ENCODE measurements at regions not wholly inside any gene's neighbourhood (a gene's known extent, or its start where the extent isn't known, plus 50 kb on each side); places are given as distances from the start of the nearest gene placed in this dataset.

DNA sequence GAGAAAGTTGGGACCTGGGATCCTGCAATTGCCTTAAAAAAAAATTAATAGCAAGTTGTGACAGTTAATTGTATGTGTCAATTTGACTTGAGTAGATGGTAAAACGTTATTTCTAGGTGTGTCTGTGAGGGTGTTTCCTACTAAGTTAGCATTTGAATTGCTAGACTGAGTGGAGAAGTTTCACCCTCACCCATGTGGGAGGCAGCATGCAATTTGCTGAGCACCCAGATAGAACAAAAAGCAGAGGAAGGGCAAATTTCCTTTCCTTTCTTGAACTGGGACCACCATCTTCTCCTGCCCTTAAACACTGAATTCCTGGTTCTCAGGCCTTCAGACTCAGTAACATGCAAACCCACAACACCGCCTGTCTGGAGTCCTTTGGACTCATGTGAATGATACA lies 455.7 kb downstream of the GALR1 start:
- no TSS peak for BruUV-seq (replicated peaks)
- intact Hi-C loops (cut with micrococcal nuclease; ENCODE audit: unreplicated experiment) = no loop called here
- Histone ChIP-seq H3K79me2 (ENCODE audit: insufficient read depth, low read depth, low read length) (no peaks in the 10 kb centered on the region), H2AFZ (ENCODE audit: low read length) (no peak overlapping the region), H3K4me1 (ENCODE audit: insufficient read depth, low read length, poor library complexity, severe bottlenecking) (no peaks in the 10 kb centered on the region), H3K36me3 (ENCODE audit: insufficient read depth, low read length) (no peaks in the 10 kb centered on the region), H3K9me2 (ENCODE audit: insufficient read depth, low read length) (no peaks in the 10 kb centered on the region), H3K4me2 (ENCODE audit: low read length) (no peak overlapping the region), H3K9me3 (ENCODE audit: low read length) (no peaks in the 10 kb centered on the region), H3K4me3 (ENCODE audit: low read depth, low read length, poor library complexity, severe bottlenecking) (no peak overlapping the region), H3K27ac (ENCODE audit: low read depth, low read length, poor library complexity, severe bottlenecking) (no peak overlapping the region), H4K20me1 (ENCODE audit: insufficient read depth, low read length) (no peaks in the 10 kb centered on the region)
- POLR2A ChIA-PET = interaction anchor here (0.6 kb wide), 1 partner anchor 24 kb away, joined by 3 read pairs; no protein-coding TSS in a partner anchor
- no peak for DNase-seq (ENCODE audit: low spot score)
- TF ChIP-seq, protein P1, sequence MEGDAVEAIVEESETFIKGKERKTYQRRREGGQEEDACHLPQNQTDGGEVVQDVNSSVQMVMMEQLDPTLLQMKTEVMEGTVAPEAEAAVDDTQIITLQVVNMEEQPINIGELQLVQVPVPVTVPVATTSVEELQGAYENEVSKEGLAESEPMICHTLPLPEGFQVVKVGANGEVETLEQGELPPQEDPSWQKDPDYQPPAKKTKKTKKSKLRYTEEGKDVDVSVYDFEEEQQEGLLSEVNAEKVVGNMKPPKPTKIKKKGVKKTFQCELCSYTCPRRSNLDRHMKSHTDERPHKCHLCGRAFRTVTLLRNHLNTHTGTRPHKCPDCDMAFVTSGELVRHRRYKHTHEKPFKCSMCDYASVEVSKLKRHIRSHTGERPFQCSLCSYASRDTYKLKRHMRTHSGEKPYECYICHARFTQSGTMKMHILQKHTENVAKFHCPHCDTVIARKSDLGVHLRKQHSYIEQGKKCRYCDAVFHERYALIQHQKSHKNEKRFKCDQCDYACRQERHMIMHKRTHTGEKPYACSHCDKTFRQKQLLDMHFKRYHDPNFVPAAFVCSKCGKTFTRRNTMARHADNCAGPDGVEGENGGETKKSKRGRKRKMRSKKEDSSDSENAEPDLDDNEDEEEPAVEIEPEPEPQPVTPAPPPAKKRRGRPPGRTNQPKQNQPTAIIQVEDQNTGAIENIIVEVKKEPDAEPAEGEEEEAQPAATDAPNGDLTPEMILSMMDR (conservative IDR thresholded peaks at IDR 0.05; ENCODE audit: low read length) = no peak
- no peak for TF ChIP-seq EZH2phosphoT487 (IDR thresholded peaks at IDR 0.05; ENCODE audit: borderline replicate concordance, low read depth, low read length)
- CTCF ChIA-PET (ENCODE audit: unreplicated experiment) = no interaction called here

DNA sequence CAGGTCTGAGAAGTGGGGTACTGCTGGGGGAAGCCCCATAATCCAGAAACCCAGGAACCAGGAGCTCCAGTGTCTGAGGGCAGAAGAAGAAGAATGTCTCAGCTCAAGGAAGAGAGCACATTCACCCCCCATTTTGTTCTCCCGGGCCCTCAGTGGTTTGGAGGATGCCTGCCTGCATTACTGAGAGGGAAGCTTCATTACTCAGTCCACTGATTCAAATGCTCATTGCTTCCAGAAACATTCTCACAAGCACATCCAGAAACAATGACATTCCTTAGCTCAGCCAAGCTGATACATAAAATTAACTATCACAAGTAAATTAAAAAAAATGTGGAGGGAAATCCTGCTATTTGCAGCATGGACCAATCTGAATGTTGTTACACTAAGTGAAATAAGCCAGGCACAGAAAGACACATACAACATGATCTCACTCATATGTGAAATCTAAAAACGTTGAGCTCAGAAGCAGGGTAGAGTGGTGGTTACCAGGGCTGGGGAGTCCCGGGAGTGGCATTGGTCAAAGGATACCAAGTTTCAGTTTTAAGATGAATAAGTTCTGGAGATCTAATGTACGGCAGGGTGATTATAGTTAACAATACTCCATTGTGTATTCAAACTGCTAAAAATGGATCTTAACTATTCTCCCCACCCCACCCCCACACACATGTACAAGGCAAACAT lies 459.3 kb downstream of the GALR1 start:
- intact Hi-C loops (cut with micrococcal nuclease; ENCODE audit: unreplicated experiment) = no loop called here
- POLR2A ChIA-PET = interaction anchor here (0.6 kb wide), 1 partner anchor 142 kb away, joined by 4 read pairs; no protein-coding TSS in a partner anchor
- no TSS peak for BruUV-seq (replicated peaks)
- H3K79me2 ChIP-seq (ENCODE audit: insufficient read depth, low read depth, low read length) = no peaks in the 10 kb centered on the region
- TF ChIP-seq, protein P1 (conservative IDR thresholded peaks at IDR 0.05; ENCODE audit: low read length) = no peak
- no peak for TF ChIP-seq EZH2phosphoT487 (IDR thresholded peaks at IDR 0.05; ENCODE audit: borderline replicate concordance, low read depth, low read length)
- H4K20me1 ChIP-seq (ENCODE audit: insufficient read depth, low read length) = no peaks in the 10 kb centered on the region
- no peak for DNase-seq (ENCODE audit: low spot score)
- H3K27ac ChIP-seq (ENCODE audit: low read depth, low read length, poor library complexity, severe bottlenecking) = no peak overlapping the region
- no peaks in the 10 kb centered on the region for H3K36me3 ChIP-seq (ENCODE audit: insufficient read depth, low read length)
- no peak overlapping the region for H3K4me2 ChIP-seq (ENCODE audit: low read length)
- CTCF ChIA-PET (ENCODE audit: unreplicated experiment) = no interaction called here
- H3K4me3 ChIP-seq (ENCODE audit: low read depth, low read length, poor library complexity, severe bottlenecking) = no peak overlapping the region
- no peaks in the 10 kb centered on the region for H3K4me1 ChIP-seq (ENCODE audit: insufficient read depth, low read length, poor library complexity, severe bottlenecking)
- no peaks in the 10 kb centered on the region for H3K9me2 ChIP-seq (ENCODE audit: insufficient read depth, low read length)
- H2AFZ ChIP-seq (ENCODE audit: low read length) = no peak overlapping the region
- H3K9me3 ChIP-seq (ENCODE audit: low read length) = no peaks in the 10 kb centered on the region

DNA sequence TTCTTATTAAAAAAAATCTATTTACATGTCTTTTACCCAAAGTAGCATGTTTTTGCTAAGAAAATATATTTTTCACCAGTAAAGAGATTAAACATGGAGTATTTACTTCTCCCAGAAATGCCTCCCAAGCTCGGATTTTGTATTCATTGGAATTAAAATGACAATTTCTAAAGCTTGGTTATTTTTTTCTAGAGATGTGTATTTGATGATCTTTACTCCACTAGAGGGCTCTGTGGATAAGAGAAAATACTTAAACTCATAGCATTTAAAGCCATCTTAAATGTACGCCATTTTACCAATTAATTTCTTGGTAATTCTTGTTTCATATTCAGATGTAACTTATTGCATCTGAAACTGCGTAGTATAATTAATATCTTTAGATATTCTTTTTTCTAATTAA lies 461.4 kb downstream of the GALR1 start:
- Histone ChIP-seq H3K36me3 (ENCODE audit: insufficient read depth, low read length) (no peaks in the 10 kb centered on the region), H4K20me1 (ENCODE audit: insufficient read depth, low read length) (no peaks in the 10 kb centered on the region), H3K9me2 (ENCODE audit: insufficient read depth, low read length) (no peaks in the 10 kb centered on the region), H3K9me3 (ENCODE audit: low read length) (no peaks in the 10 kb centered on the region), H3K27ac (ENCODE audit: low read depth, low read length, poor library complexity, severe bottlenecking) (no peak overlapping the region), H2AFZ (ENCODE audit: low read length) (no peak overlapping the region), H3K4me1 (ENCODE audit: insufficient read depth, low read length, poor library complexity, severe bottlenecking) (no peaks in the 10 kb centered on the region), H3K4me2 (ENCODE audit: low read length) (no peak overlapping the region), H3K79me2 (ENCODE audit: insufficient read depth, low read depth, low read length) (no peaks in the 10 kb centered on the region), H3K4me3 (ENCODE audit: low read depth, low read length, poor library complexity, severe bottlenecking) (no peak overlapping the region)
- POLR2A ChIA-PET = no interaction called here
- intact Hi-C loops (cut with micrococcal nuclease; ENCODE audit: unreplicated experiment) = no loop called here
- TF ChIP-seq, protein P1 (conservative IDR thresholded peaks at IDR 0.05; ENCODE audit: low read length) = peak; percentile 66
- no peak for TF ChIP-seq EZH2phosphoT487 (IDR thresholded peaks at IDR 0.05; ENCODE audit: borderline replicate concordance, low read depth, low read length)
- CTCF ChIA-PET (ENCODE audit: unreplicated experiment) = no interaction called here
- no TSS peak for BruUV-seq (replicated peaks)
- DNase-seq (ENCODE audit: low spot score) = peak; percentile 8
